DND-41 (cell line): ENCODE measurements at regions not wholly inside any gene's neighbourhood (a gene's known extent, or its start where the extent isn't known, plus 50 kb on each side); places are given as distances from the start of the nearest gene placed in this dataset.

ENCODE experiments used
- CTCF ChIP-seq: IDR thresholded peaks from 2 replicates; pipeline ENCODE4 v1.5.1; 2012; ENCODE audit warnings: borderline replicate concordance, low read length, moderate library complexity, mild to moderate bottlenecking; ENCODE audit not compliant: poor library complexity, severe bottlenecking; ENCODE audit errors: extremely low read depth
- EZH2 ChIP-seq: IDR thresholded peaks from 3 replicates; pipeline ENCODE4 v1.6.1; 2012; ENCODE audit warnings: borderline replicate concordance, low read depth, mild to moderate bottlenecking, moderate library complexity, low read length, inconsistent platforms; ENCODE audit not compliant: severe bottlenecking

DNA sequence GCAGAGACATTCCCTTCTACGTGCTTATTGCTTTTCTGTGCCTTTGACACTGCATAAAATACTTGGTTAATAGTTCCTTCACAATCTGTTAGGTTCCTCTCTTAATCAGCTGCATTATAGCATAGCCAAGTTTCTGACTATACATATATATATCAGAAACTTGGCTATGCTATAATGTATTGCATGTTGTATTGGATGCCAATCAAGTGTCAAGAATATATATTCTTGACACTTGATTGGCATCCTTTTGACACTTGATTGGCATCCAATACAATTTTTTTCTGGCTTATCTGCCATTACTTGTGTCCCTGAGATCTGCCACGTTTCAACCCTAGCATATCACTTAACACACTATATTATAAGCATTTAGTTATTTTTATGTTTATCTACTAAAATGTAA lies 949.7 kb upstream of the TENM4 start:
- TF ChIP-seq CTCF, result no peak
- TF ChIP-seq EZH2, result no peak
